ENCODE measurements at regions not wholly inside any gene's neighbourhood (a gene's known extent, or its start where the extent isn't known, plus 50 kb on each side); places are given as distances from the start of the nearest gene placed in this dataset.

- no peak for TF ChIP-seq CTCF (tag by site-specific recombination; IDR thresholded peaks at IDR 0.05)
- TF ChIP-seq ZNF529 (tag by site-specific recombination; IDR thresholded peaks at IDR 0.05; ENCODE audit: insufficient replicate concordance): no peak
- TF ChIP-seq ZNF274 (IDR thresholded peaks at IDR 0.05; ENCODE audit: low read length): no peak
- no peak for TF ChIP-seq ZNF274 (tag by site-specific recombination; IDR thresholded peaks at IDR 0.05; ENCODE audit: borderline replicate concordance)
- TF ChIP-seq ZNF280D (tag by site-specific recombination; IDR thresholded peaks at IDR 0.05): no peak
- TF ChIP-seq REST (tag by site-specific recombination; IDR thresholded peaks at IDR 0.05): no peak
- no peak for TF ChIP-seq ZNF174 (tag by site-specific recombination; IDR thresholded peaks at IDR 0.05)
- TF ChIP-seq ZNF184 (tag by site-specific recombination; IDR thresholded peaks at IDR 0.05): no peak
- no peak for TF ChIP-seq KLF17 (tag by site-specific recombination; IDR thresholded peaks at IDR 0.05)
- no peak for TF ChIP-seq ZNF473 (tag by site-specific recombination; IDR thresholded peaks at IDR 0.05)
- TF ChIP-seq TCF7L2 (IDR thresholded peaks at IDR 0.05; ENCODE audit: borderline replicate concordance, low read depth, low read length): no peak
- TF ChIP-seq KLF16 (tag by site-specific recombination; IDR thresholded peaks at IDR 0.05): no peak
- no peak for TF ChIP-seq ZNF639 (tag by site-specific recombination; IDR thresholded peaks at IDR 0.05)
- TF ChIP-seq HOXA7 (CRISPR knock-in tag; IDR thresholded peaks at IDR 0.05; ENCODE audit: borderline replicate concordance): no peak
These were observed 808.7 kb downstream of the KCNA4 start for GRCh38 chr11:29208117-29208516.
